Fibroblast of the conjunctiva (primary cell): ENCODE measurements at regions not wholly inside any gene's neighbourhood (a gene's known extent, or its start where the extent isn't known, plus 50 kb on each side); places are given as distances from the start of the nearest gene placed in this dataset.

Source experiments
- DNase-seq: peaks from one replicate; pipeline ENCODE4 v3.0.0-alpha.2; 2010; ENCODE audit warnings: low read depth

DNA sequence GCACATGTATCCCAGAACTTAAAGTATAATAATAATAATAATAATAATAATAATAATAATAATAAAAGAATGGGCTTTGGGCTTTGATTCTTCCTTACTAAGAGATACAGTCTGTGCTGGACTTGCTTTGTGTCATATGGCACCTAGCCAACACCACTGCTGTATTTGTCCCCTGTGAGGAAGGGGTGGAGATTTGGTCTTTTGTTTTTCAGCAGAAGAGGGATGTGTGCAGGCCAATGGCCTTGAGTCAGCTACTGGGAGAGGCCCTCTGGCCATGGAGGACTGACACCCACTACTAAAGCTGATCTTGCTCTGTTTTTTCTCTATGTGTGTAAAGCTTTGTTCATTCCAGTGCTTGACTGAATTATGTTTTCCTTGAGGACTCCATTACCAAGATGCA, 573.0 kb upstream of the PCDH15 start:
- no peak for DNase-seq

DNA sequence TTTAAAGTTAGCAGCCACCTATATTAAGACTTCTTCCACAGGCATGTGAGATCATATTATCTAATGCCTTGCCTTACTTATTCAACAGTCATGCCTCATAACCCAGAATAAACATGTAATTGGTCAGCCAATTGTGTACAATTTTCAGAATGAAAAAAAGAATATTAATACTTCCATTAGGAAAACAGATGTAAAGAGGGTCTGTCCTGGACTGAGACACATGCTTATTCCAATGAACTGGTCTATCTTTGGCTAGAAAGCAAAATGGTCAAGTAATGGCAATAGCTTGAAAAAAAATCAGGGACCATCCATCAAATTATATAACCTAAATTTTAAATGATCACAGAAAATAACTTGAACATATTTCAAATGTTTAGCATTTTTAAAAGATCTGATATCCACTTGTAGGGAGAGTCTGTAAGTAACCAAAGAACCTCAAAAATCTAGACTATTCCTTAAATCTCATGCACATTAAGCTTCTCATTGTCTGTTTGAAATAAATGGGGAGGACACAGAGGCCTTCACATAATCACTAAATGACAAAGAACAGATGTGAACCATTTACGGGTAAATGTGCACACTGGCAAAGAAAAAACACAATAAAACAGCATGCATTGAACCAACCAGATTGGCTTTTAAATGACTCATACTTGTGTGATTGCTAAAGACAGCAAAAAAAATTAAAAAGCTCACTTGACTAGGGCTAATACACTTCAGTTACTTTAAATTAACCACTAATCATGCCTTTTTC, 568.8 kb upstream of the PCDH15 start:
- DNase-seq, result no peak

DNA sequence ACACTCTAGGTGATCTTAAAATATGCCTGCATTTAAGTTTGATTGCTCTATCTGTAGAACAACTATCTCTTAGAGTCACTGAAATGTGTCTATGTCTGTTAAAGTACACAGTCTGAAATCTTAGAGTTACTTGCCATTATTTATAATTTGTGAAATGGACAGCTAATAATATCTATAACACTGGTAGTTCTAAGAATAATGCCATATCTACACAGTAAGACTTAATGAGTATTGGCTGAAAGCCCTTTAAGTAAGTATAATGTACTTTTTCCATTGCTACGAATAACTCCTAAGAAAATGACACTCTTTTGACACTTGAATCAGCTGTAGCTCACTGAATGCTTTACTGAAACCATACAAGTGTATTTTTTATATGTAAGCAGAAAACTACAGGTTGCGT, 567.4 kb upstream of the PCDH15 start:
- no peak for DNase-seq

DNA sequence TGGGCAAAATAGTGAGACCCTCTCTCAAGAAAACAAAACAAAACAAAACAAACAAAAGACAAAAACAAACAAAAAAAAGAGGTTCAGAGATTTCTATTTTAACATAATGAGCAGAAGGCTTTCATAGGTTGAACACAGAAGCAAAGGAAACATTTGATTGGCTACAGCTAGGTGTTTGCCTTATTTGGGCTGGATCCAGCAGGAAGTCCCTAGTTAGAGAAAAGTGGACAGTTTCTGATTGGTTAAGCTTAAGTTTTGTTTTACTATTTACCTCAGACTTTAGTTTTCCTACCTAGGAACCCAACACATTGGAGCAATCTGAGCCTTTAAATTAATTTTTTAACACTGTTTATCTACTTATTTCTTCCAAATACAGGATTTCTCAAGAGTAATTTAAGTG, 566.5 kb upstream of the PCDH15 start:
- DNase-seq, result no peak

DNA sequence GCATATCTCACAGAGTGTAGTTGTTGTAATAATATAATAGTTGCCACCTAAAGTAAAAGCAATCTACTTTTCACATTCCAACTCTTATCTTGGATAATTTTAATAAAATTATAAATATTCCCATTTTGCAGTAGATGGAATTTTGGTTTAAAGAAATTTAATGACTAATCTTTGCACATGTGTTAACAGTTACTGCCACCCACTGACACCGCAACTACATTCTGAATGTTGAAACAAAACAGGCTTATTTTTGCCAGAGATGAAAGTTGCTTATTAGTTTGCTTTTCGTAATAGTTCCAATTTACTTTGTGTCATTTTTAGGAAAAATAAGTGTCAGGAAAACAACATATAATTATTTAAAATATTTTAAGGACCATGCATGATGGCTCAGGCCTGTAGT, 557.5 kb upstream of the PCDH15 start:
- no peak for DNase-seq

DNA sequence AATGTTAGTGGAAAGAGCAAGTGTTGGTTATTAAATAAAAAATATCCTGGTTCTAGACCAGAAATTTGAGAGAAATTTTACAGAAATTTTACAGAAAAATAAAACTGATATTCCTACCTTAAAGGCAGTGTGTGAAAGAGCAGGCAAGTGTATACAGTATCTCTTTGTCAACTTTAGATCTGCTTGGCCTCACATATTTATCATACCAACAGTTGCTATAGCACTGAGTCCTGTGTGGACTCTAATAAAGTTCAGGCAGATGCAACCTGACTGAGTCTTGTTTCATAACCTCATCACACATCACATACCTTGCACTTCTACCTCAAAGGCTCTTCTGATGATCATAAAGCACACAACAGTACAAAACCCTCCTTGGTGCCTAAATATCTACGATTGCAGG, 552.4 kb upstream of the PCDH15 start:
- no peak for DNase-seq

DNA sequence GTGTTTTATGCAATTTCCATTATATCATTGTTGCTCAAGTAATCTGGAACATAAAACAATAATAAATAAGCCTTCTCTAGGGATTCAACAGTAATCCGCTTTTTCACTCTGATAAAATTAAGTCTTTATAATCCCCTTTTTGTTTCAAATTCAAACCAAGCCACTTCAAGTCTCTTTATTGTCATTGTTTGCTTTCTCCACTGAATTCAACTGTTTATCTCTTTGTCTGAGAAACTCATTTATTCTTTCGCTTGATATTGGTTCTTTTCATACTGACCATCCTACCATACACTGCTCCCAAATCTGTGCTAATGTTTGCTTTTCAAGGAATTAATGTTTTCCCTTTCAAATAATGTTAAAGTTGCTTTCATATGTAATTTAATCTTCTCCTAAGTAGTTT, 550.4 kb upstream of the PCDH15 start:
- no peak for DNase-seq

DNA sequence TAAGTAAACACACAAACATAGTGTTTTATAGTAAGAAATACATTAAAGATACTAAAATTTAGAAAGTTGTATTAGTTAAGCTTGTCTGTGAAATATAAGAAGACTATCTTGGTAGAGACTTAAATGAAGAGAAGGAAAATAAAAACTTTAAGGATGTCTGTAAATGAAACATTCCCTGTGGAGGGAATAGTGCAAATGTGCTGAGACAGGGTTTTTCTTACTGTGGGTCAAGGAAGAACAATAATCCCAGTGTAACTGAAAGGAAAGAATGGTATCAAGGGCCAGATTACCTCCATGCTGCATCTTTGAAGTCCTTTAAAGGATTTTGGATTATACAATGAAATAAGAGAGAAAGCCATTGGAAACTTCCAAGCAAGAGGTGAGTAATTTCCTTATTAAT, 547.5 kb upstream of the PCDH15 start:
- no peak for DNase-seq

DNA sequence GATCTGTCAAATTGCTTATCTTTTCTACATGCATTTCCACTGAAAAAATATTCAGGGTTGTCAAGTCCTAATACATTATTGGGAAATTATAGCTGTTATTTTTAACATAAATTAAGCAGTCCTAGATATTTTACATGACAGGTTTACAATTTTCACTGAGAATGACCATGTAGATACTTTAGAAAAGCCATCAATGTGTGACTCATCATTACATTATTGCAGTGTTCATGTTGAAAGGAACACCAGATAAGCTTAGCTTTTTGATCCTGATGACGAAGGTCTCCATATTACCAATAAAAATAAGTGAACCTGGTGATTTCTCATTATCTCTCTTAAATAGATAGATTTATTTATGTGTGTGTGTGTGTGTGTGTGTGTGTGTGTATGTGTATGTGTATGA, 529.5 kb upstream of the PCDH15 start:
- no peak for DNase-seq

DNA sequence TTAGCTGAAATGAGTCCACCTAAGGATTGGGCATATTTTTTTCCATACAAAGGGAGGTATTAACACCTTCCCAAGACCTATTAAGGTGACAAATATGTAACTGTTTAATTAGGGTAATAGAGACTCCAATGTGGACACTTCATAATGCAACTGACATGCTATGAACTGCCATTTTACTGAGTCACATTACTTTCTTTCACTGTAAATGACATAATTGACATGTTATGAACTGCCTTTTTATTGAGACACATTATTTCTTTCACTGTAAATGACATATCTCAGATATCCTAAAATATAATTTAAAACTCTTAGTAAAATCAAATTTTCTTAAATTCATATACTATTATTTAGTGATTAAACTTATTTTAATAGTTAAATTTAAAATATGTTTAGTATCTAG, 528.8 kb upstream of the PCDH15 start:
- DNase-seq, result no peak

DNA sequence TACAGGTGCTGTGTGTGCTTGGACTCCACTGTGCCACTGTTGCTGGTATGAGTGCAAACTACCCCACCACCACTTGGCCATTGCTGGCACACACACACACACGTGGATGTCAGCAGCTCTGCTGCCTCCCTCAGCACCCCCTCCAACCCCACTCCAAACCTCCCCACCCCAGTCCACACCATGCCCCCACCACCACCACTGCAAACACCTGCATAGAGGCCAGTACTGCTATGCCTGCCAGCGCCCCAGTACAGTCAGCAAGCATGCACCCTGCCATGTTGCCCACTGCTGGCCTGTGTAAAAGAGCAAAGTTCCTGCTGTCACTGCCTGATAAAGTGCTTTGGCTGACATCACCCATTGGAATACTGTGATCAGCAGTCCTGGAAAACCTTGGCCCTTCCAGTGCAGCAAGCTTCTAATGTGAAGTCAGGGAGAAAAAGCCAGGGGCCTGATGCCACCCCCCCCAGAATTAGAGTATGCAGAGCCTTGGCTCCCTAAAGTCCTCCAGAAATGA, 519.2 kb upstream of the PCDH15 start:
- DNase-seq, result no peak

DNA sequence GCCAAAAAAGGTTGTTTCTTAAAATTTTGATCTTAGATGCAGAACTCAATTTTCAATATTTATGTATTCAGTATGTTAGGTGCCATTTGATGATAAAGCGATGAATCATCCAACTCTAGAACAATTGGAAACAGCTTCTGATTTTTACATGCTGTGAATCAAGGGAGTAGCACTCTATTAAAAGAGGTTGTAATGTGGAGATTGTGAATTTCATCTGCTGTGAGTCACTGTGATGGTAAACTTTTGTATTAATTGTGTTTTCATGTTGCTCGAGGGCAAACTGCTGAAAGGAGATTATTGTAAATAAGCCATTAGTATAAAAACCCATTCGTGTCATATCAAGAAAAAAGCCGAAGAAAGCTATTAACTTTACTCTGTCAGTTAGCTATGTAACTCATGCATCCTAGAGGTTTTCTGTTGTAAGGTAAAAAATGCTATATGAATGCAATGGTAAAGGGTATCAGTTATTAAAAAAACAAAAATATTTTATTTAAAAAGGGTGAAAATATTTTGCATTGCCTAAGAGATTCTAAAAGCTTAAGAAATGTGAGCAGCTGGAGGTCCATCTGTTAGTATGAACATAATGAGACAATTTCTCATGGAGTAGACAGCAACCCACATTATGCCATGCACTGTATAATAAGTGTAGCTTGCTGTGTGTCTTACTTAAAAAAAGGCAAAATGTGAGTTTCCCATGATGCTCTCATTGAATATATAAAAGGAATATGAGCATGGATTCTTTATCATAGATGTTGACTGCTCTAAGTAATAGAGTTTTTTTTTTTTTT, 511.0 kb upstream of the PCDH15 start:
- no peak for DNase-seq

DNA sequence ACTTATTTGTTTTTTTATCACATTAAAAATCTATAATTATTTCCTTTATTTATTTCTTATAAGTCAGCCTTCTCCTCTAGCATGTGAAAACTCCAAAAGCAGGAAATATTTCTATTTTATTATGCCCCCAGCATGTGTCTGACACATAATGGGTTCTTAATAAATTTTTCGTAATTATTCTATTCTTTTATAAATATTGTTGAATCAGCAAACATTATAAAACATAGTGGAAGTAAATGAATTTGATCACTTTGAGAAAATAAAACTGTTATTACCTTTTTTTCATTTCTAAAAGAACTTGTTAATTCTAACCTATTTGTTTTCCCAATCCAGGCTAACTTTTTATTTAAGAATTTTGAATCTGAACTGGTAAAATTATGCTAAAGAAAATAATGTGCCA, 509.1 kb upstream of the PCDH15 start:
- DNase-seq, result no peak

DNA sequence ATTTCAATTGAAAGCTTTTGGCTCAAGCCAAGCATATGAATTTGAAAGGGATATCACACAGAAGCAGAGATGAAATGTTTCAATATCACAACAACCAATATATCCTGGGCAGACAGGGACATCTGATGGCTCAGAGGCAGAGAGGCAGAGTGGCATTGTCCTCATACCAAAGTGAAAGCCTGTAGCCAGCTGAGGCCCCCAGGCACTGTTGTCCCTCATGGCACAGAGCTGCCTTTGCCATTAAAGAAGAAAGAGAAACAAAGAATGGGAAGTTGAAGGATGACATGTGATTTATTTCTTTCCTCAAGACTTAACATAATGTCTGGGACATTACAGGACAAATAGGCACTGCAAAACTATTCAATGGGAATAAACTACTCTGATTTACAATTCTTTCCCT, 504.3 kb upstream of the PCDH15 start:
- no peak for DNase-seq

DNA sequence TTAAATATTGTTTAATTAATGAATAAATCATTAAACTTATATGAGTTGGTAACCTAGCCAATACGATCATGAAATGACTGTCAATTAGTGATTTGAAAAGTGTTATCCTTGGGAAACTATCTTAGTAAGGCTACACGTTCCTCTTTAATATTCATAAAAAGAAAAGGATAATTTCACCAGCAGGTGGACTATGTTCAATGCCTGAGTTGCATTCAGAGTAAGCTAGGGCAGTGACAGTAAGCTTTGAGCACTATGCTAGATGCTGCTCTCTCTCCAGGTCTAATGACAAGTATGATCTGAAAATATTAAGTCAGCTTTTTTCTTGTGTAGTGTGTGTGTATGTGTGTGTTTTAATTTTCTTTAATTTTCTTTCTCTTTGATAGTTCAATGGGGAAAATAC, 486.3 kb upstream of the PCDH15 start:
- no peak for DNase-seq

DNA sequence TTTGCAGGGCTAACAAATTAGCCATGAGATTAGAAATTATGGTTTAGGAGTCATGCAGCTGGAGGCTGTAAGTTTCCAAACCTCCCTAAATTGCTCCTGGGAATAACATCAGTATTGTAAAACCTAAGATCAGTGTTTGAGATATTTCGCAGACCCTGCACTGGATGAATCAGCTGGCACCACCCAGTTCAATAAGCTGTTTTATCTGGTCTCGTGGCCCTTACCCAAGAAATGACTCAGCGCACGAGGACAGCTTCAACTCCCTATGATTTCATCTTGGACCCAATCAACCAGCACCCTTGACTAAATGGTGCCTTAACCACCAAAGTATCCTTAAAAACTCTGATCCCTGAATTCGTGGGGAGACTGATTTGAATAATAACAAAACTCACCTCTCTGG, 482.0 kb upstream of the PCDH15 start:
- DNase-seq, result no peak

DNA sequence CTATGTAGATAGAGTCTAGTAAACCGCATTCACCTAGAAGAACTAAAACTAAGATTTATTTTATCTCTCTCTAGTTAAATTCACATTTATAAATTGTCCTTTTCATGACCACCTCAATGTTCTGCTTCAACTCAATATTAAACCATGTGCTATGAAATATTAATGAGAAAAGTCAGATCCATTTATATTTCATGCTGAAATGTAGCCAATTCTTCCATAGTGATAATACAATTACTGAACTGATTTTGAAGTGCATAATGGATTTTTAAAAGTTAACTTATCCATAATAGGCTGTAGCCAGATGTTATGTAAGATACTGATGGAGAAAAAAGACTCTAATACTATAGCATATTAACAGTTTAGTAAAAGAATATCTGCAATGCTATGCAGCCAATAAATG, 479.7 kb upstream of the PCDH15 start:
- DNase-seq, result no peak

DNA sequence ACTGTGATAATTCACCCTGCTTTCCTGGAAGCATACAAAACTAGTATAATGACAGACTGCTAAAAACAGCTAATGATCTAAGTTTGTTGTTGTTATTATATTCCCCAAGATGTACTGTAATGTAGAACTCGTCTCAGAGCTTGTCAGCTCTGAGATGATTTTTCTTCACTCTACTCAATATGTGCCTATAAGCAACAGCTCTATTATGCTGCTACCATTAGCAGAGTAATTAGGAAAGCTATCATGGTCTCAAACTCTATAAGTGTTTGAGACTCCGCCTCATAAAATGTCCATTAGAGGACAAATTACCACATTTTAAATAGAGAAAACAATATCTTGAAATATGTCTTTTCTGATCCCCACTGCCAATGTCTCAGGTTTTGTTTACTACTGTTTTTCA, 476.5 kb upstream of the PCDH15 start:
- no peak for DNase-seq

DNA sequence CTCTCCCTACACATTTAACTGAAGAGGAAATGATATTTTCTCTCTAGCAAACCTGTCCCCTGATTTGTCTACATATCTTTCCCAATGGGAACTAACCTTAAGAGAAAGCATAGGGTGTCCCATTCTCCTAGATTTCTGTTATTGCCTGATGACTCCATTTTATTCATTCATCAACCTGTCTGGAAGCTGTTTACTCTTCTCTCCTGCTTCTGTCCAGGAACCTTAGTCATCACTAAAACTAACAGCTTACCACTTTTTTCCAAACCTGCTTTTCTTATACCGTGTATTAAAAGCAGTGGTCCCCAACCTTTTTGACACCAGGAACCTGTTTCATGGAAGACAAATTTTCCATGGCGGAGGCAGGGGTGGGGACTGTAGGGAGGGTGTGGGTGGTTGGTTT, 473.3 kb upstream of the PCDH15 start:
- no peak for DNase-seq

DNA sequence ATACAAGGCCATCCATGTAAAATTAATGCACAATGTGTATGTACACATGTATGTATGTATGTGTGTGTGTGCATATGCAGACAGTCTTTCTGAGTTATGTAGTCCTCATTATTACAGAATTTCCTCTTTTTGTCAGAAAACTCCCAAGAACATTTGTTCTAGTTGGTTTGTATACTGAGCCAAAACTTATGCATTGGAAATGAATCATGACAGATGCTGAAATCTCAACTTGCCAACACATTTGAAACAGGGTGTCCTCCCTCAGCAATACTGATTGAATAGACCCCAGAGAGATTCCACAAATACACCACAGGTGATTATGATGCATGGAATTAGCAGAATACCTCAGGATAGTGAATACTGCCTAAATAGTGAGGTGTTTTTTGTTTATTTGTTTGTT, 472.9 kb upstream of the PCDH15 start:
- DNase-seq, result no peak

DNA sequence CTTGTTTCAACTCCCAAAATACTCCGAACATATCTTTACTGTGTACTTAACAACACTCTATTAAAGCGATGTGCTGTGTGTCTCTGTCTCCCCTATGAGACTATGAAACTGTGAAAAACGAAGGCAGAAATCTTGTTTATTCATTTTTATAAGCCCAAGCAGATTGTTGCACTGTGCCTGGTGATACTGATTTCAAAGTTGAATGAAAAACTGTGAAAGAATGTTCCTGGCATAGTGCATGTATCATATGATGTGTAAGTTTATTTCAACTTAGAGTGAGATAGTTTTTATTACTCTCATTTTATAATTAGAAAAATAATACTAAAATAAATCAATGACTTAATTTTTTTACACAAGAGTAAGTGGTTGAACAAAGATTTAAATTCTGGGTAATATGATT, 471.9 kb upstream of the PCDH15 start:
- DNase-seq, result no peak

DNA sequence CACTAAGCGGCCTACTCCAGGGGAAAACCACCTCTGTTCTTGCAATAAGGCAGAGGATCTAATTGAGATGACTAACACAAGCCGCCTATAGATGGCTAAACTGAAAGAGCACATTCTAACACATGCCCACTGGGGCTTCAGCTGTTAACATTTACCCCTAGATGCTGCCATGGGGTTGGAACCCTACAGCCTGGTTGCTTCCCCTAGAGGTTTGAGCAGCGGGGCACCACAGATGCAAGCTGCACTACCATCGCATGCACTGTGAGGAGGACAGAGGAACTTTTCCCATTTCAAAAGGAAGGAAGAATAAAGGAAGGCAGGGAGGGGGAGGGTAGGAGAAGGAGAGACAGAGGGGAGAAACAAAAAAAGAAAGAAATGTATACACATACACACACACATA, 465.8 kb upstream of the PCDH15 start:
- DNase-seq, result no peak

DNA sequence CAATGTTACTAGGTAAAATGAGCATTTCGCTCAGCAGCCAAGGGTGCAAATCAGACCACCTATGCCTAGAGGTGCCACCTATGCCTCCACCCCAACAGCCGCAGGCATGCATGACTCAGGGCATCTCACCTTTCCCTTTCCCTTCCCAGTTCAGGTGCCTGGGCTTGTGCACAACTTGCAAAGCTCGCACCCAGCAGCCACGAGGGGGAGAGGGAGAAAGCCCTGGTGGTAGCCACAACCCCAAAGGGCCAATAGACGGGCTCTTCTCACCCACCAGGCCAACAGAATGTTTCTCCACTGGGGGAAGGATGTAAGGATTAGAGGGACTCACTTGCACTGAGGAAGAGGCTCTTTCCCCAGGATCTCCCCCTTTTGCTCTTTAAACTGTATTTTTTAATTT, 462.3 kb upstream of the PCDH15 start:
- DNase-seq, result no peak

DNA sequence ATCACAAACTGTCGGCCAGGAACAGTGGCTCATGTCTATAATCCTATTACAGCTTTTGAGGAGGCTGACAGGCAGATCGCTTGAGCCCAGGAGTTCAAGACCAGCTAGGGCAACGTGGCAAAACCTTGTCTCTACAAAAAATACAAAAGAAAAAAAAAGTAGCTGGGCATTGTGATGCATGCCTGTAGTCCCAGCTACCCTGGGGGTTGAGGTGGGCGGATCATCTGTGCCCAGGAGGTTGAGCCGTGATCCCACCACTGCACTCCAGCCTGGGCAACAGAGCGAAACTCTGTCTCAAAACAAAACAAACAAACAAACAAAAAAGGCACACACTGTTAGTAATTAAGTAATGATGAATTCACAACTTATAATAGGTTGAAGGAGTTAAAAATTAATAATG, 441.5 kb upstream of the PCDH15 start:
- no peak for DNase-seq
